GM12878 (cell line): ENCODE measurements at regions not wholly inside any gene's neighbourhood (a gene's known extent, or its start where the extent isn't known, plus 50 kb on each side); places are given as distances from the start of the nearest gene placed in this dataset.

Experiments used
- ATAC-seq: fragments of 200-7000 bp; cut with Tn5 transposase; 3 replicates; pipeline ENCODE4 v1.9.1; 2020; ENCODE audit warnings: mild to moderate bottlenecking, moderate library complexity
- BruUV-seq: library from RNA; stranded (reverse); fragments of 400-500 nt; replicated peaks from 2 replicates; lab custom pipeline; 2021; lab: Mats Ljungman, UMichigan
- CTCF ChIA-PET: fragments of 300-600 bp; sonication (Branson Sonifier 250); formaldehyde crosslinking; extraction: SDS; loops from one replicate; lab custom pipeline; 2021; ENCODE audit warnings: inconsistent platforms; lab: Yijun Ruan, JAX
- POLR2A ChIA-PET: fragments of 350-600 bp; formaldehyde crosslinking; extraction: SDS; loops from one replicate; lab custom pipeline; 2021; ENCODE audit warnings: inconsistent platforms; lab: Charles Lee
- RAD21 ChIA-PET: fragments of 300-600 bp; sonication (Branson Sonifier 250); formaldehyde crosslinking; loops from one replicate; lab custom pipeline; 2023; ENCODE audit warnings: antibody characterized with exemption; ENCODE audit not compliant: unreplicated experiment; lab: Charles Lee
- SMC1A ChIA-PET: fragments of 300-600 bp; sonication (Branson Sonifier 250); formaldehyde crosslinking; loops from one replicate; lab custom pipeline; 2023; ENCODE audit not compliant: unreplicated experiment, uncharacterized antibody; lab: Charles Lee
- DNase-seq: peaks from one replicate; pipeline ENCODE4 v3.0.0-alpha.2; 2011; ENCODE audit warnings: low read depth, low spot score
- FAIRE-seq: peaks from 3 replicates; lab custom pipeline; 2011; peaks lifted over from hg19 to GRCh38; lab: Jason Lieb, UNC
- H2AFZ ChIP-seq: 2 replicates; pipeline ENCODE4 v1.6.0; 2011; ENCODE audit warnings: low read depth, low read length, control low read depth; ENCODE audit not compliant: control insufficient read depth
- H3K27ac ChIP-seq: 2 replicates; pipeline ENCODE4 v1.5.1; 2011; ENCODE audit warnings: control low read depth; ENCODE audit not compliant: control insufficient read depth, insufficient read depth
- H3K27me3 ChIP-seq, 2 experiments: replicated peaks in 1 of 2; 2 replicates each; pipeline versions ENCODE4 v1.6.0 to v1.6.1; 2011; ENCODE audit warnings: low read length in 1 of 2; ENCODE audit not compliant: control insufficient read depth in 2 of 2, insufficient read depth in 2 of 2
- H3K36me3 ChIP-seq, 2 experiments: 2 replicates each; pipeline ENCODE4 v1.5.1; 2011; ENCODE audit warnings: low read length in 1 of 2; ENCODE audit not compliant: control insufficient read depth in 2 of 2, insufficient read depth in 2 of 2
- H3K4me1 ChIP-seq: 2 replicates; pipeline ENCODE4 v1.6.1; 2011; ENCODE audit warnings: mild to moderate bottlenecking, low read length, moderate library complexity, mixed read lengths; ENCODE audit not compliant: control insufficient read depth, insufficient read depth
- H3K4me2 ChIP-seq: 2 replicates; pipeline ENCODE4 v1.6.0; 2011; ENCODE audit warnings: control low read depth; ENCODE audit not compliant: control insufficient read depth, insufficient read depth
- H3K4me3 ChIP-seq: fragments of 200-600 bp; sonication (generic); 2 replicates; pipeline ENCODE4 v1.5.1; 2016
- H3K79me2 ChIP-seq: 2 replicates; pipeline ENCODE4 v1.6.0; 2011; ENCODE audit warnings: low read length; ENCODE audit not compliant: control insufficient read depth, insufficient read depth
- H3K9ac ChIP-seq: 2 replicates; pipeline ENCODE4 v1.8.0; 2011; ENCODE audit warnings: low read length, control low read depth, mixed read lengths; ENCODE audit not compliant: control insufficient read depth, insufficient read depth
- H3K9me3 ChIP-seq: replicated peaks from 3 replicates; pipeline ENCODE4 v1.5.1; 2011; ENCODE audit warnings: mild to moderate bottlenecking, low read length; ENCODE audit not compliant: control insufficient read depth, insufficient read depth
- H4K20me1 ChIP-seq: 2 replicates; pipeline ENCODE4 v1.6.0; 2011; ENCODE audit not compliant: control insufficient read depth, insufficient read depth
- ATF7 ChIP-seq: fragments of 450-650 bp; IDR thresholded peaks from 2 replicates; pipeline ENCODE4 v1.6.1; 2016; ENCODE audit warnings: low read depth, mild to moderate bottlenecking
- LARP7 ChIP-seq: fragments of 450-650 bp; IDR thresholded peaks from 2 replicates; pipeline ENCODE4 v1.6.1; 2017; ENCODE audit warnings: mild to moderate bottlenecking
- NR2C2 ChIP-seq: IDR thresholded peaks from 2 replicates; pipeline ENCODE4 v1.6.1; 2011; ENCODE audit warnings: borderline replicate concordance, low read depth; ENCODE audit not compliant: control insufficient read depth, insufficient read length
- WGBS: methylation state at CpG from one replicate; pipeline ENCODE4 v1.1.6; 2016; ENCODE audit warnings: low lambda C conversion rate; ENCODE audit not compliant: insufficient replicate concordance, insufficient coverage; ENCODE audit errors: missing lambda C conversion rate; 5-methylcytosine and 5-hydroxymethylcytosine counted together
- in situ Hi-C: fragments of 300-500 bp; cut with MboI; formaldehyde crosslinking; loops from 9 replicates; pipeline ENCODE4 v1.14.3; 2018; ENCODE audit warnings: mixed read lengths
- intact Hi-C: fragments of 100-400 bp; cut with micrococcal nuclease; formaldehyde crosslinking; loops from one replicate; pipeline ENCODE4 v1.14.2; 2022; ENCODE audit not compliant: unreplicated experiment
- TF ChIP-seq, protein P1 (sequence below): fragments of 150-350 bp; IDR thresholded peaks from 2 replicates; pipeline ENCODE4 v1.6.1; 2014; ENCODE audit warnings: mild to moderate bottlenecking, low read depth, low read length
- TF ChIP-seq, protein P2 (sequence below): IDR thresholded peaks from 2 replicates; pipeline ENCODE4 v1.6.1; 2012; ENCODE audit warnings: low read depth, low read length, improper control_type of control experiment
- TF ChIP-seq, protein P3 (sequence below): fragments of 450-650 bp; IDR thresholded peaks from 2 replicates; pipeline ENCODE4 v1.6.1; 2016; ENCODE audit warnings: mild to moderate bottlenecking

DNA sequence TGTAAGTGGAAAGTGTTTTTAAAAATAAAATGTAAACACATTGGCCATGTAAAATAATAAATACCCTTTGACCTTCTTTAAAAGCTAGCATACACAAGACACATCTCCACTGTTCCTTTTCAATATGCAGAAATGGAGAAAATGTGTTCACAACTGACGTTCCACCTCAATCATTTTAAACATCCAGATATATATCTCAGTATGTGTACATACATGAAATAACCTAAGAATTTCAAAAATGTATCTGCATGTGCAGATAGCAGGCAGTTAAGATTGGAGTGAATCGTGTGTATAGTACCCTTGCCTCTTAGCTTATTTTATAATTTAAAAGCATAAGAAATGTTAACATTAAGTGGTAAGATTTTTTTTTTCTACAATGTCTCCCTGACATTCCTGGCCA lies 406.2 kb upstream of the FLRT2 start:
- ChIA-PET RAD21 (no interaction called here), POLR2A (no interaction called here), SMC1A (no interaction called here), CTCF (no interaction called here)
- Histone ChIP-seq H3K79me2 (no peaks in the 10 kb centered on the region), H3K27ac (no peak overlapping the region), H2AFZ (no peak overlapping the region), H3K27me3 (no peaks in the 10 kb centered on the region), H3K4me1 (no peaks in the 10 kb centered on the region), H4K20me1 (no peaks in the 10 kb centered on the region), H3K9ac (no peak overlapping the region), H3K9me3 (no peaks in the 10 kb centered on the region), H3K36me3 (no peaks in the 10 kb centered on the region), H3K4me2 (no peak overlapping the region), H3K4me3 (no peak overlapping the region)
- TF ChIP-seq, protein P1, sequence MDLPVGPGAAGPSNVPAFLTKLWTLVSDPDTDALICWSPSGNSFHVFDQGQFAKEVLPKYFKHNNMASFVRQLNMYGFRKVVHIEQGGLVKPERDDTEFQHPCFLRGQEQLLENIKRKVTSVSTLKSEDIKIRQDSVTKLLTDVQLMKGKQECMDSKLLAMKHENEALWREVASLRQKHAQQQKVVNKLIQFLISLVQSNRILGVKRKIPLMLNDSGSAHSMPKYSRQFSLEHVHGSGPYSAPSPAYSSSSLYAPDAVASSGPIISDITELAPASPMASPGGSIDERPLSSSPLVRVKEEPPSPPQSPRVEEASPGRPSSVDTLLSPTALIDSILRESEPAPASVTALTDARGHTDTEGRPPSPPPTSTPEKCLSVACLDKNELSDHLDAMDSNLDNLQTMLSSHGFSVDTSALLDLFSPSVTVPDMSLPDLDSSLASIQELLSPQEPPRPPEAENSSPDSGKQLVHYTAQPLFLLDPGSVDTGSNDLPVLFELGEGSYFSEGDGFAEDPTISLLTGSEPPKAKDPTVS: no peak
- TF ChIP-seq LARP7 (no peak), NR2C2 (no peak)
- FAIRE-seq (no peak), ATAC-seq (no peak), DNase-seq (no peak)
- WGBS: 21% methylated on average over 2 of the region's 2 CpGs
- in situ Hi-C loops (no loop called here), intact Hi-C loops (no loop called here)
- BruUV-seq: no TSS peak

DNA sequence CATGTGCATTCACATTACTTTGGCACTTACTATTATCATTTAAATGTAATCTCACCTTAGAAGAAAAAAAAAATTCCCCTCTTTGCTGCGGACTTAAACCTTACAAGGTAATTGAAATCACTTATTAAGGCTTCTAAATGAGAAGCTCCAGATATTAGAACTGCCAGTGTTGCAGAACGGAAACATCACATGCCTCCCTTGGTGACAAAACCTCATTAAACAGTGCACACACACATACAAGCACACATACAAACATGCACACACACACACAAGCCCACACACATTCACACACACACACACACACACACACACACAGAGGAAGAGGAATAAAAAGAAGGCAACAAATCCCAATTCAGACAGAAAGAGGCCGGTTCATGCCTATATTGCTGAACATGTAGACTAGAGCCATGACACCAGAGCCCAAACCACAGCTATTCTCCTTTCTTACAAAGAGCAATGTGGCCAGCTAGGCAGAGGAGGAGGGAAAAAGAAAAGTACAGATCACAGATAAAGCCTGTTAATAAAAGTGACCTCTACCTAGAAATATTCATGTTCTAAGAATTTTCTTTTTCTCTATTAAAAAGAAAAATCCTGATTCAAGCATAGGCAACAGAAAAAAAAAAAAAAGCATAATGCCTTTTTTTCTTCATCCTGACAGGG lies 405.2 kb upstream of the FLRT2 start:
- FAIRE-seq: no peak

More for the DNA sequence above, 405.2 kb upstream of the FLRT2 start:
- Histone ChIP-seq H3K9ac (no peak overlapping the region), H3K9me3 (no peaks in the 10 kb centered on the region), H3K79me2 (no peaks in the 10 kb centered on the region), H3K4me2 (no peak overlapping the region), H3K27ac (no peak overlapping the region), H2AFZ (no peak overlapping the region), H3K36me3 (no peaks in the 10 kb centered on the region), H3K27me3 (no peaks in the 10 kb centered on the region), H3K4me3 (no peak overlapping the region), H4K20me1 (no peaks in the 10 kb centered on the region), H3K4me1 (no peaks in the 10 kb centered on the region)
- DNase-seq: no peak
- WGBS: 43% methylated on average over 3 of the region's 3 CpGs
- SMC1A ChIA-PET: no interaction called here
- TF ChIP-seq, protein P2, sequence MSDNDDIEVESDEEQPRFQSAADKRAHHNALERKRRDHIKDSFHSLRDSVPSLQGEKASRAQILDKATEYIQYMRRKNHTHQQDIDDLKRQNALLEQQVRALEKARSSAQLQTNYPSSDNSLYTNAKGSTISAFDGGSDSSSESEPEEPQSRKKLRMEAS: no peak
- TF ChIP-seq, protein P3, sequence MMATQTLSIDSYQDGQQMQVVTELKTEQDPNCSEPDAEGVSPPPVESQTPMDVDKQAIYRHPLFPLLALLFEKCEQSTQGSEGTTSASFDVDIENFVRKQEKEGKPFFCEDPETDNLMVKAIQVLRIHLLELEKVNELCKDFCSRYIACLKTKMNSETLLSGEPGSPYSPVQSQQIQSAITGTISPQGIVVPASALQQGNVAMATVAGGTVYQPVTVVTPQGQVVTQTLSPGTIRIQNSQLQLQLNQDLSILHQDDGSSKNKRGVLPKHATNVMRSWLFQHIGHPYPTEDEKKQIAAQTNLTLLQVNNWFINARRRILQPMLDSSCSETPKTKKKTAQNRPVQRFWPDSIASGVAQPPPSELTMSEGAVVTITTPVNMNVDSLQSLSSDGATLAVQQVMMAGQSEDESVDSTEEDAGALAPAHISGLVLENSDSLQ: no peak
- 0 out of 2 replicates have a peak, but pooled peaks have one; percentile 22 for TF ChIP-seq ATF7
- in situ Hi-C loops (no loop called here), intact Hi-C loops (no loop called here)
- no TSS peak for BruUV-seq
- CTCF ChIA-PET: no interaction called here
- POLR2A ChIA-PET: no interaction called here
- ATAC-seq: no peak
- RAD21 ChIA-PET: no interaction called here
